ENCODE measurements at regions not wholly inside any gene's neighbourhood (a gene's known extent, or its start where the extent isn't known, plus 50 kb on each side); places are given as distances from the start of the nearest gene placed in this dataset.

GRCh38 chr6:134814076-134814695 is 135.7 kb downstream of the ALDH8A1 start:
- no peaks in the 10 kb centered on the region for H3K36me3 ChIP-seq (ENCODE audit: control insufficient read depth, insufficient read depth, low read length)
- H3K4me1 ChIP-seq (ENCODE audit: control insufficient read depth, extremely low read depth, insufficient read depth, low read length): peaks cover 7% of the 10 kb centered on the region
- no peak overlapping the region for H2AFZ ChIP-seq (ENCODE audit: low read length)
- no peak overlapping the region for H3K9ac ChIP-seq (ENCODE audit: insufficient read depth, low read length)
- no peaks in the 10 kb centered on the region for H3K27me3 ChIP-seq (ENCODE audit: control insufficient read depth, insufficient read depth, low read length)
- peak; percentile 57 to 61 for DNase-seq (ENCODE audit: low read depth in 2 of 2)
- TF ChIP-seq EZH2 (IDR thresholded peaks at IDR 0.05; ENCODE audit: low read length, missing control alignments) (no peak), CTCF (conservative IDR thresholded peaks at IDR 0.05 in 1 of 2, IDR thresholded peaks at IDR 0.05 in 1 of 2; ENCODE audit: low read depth in 1 of 2, low read length in 2 of 2) (no peak)
- no peak overlapping the region for H3K4me3 ChIP-seq (replicated peaks in 1 of 4; ENCODE audit: control extremely low read depth in 1 of 4, insufficient read depth in 1 of 4, low read depth in 3 of 4, low read length in 4 of 4)
- H4K20me1 ChIP-seq (ENCODE audit: control insufficient read depth, extremely low read depth, insufficient read depth, low read length): no peaks in the 10 kb centered on the region
- no peak overlapping the region for H3K27ac ChIP-seq (ENCODE audit: insufficient read depth, low read length)
- no peaks in the 10 kb centered on the region for H3K9me3 ChIP-seq (ENCODE audit: control insufficient read depth, insufficient read depth, low read depth, low read length)
- H3K79me2 ChIP-seq (ENCODE audit: control insufficient read depth, insufficient read depth, low read length): no peaks in the 10 kb centered on the region
- peak overlapping the region; percentile 75 for H3K4me2 ChIP-seq (ENCODE audit: extremely low read depth, insufficient read depth, low read length)

DNA sequence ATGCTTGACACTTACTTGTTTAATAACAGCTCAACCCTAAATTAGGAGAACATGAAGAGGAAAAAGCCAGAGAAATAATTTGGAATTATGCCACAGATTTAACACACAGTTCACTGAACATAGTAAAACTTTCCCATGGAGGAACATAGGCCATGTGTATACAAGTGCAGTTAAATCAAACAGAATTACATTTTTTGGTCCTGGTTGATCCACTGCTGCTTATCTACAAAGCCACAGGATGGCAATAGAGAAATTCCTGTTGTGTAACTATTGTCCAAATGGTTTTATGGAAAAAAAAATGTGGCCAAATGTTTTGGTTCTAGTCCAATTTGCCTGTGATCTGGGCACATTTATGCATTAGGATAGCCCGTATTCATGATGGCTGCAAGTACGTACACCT is 136.8 kb downstream of the ALDH8A1 start:
- Histone ChIP-seq H3K27me3 (ENCODE audit: control insufficient read depth, insufficient read depth, low read length) (no peaks in the 10 kb centered on the region), H3K4me3 (replicated peaks in 1 of 4; ENCODE audit: control extremely low read depth in 1 of 4, insufficient read depth in 1 of 4, low read depth in 3 of 4, low read length in 4 of 4) (no peak overlapping the region), H3K36me3 (ENCODE audit: control insufficient read depth, insufficient read depth, low read length) (no peaks in the 10 kb centered on the region), H3K9ac (ENCODE audit: insufficient read depth, low read length) (no peak overlapping the region), H2AFZ (ENCODE audit: low read length) (no peak overlapping the region), H3K4me1 (ENCODE audit: control insufficient read depth, extremely low read depth, insufficient read depth, low read length) (peaks cover 7% of the 10 kb centered on the region), H3K4me2 (ENCODE audit: extremely low read depth, insufficient read depth, low read length) (no peak overlapping the region), H4K20me1 (ENCODE audit: control insufficient read depth, extremely low read depth, insufficient read depth, low read length) (no peaks in the 10 kb centered on the region), H3K79me2 (ENCODE audit: control insufficient read depth, insufficient read depth, low read length) (no peaks in the 10 kb centered on the region), H3K9me3 (ENCODE audit: control insufficient read depth, insufficient read depth, low read depth, low read length) (no peaks in the 10 kb centered on the region), H3K27ac (ENCODE audit: insufficient read depth, low read length) (no peak overlapping the region)
- TF ChIP-seq EZH2 (IDR thresholded peaks at IDR 0.05; ENCODE audit: low read length, missing control alignments) (no peak), CTCF (conservative IDR thresholded peaks at IDR 0.05 in 1 of 2, IDR thresholded peaks at IDR 0.05 in 1 of 2; ENCODE audit: low read depth in 1 of 2, low read length in 2 of 2) (no peak)
- DNase-seq (ENCODE audit: low read depth in 2 of 2): peak; percentile 61 to 64

- Histone ChIP-seq H3K9me3 (ENCODE audit: control insufficient read depth, insufficient read depth, low read depth, low read length) (no peaks in the 10 kb centered on the region), H3K27ac (ENCODE audit: insufficient read depth, low read length) (no peak overlapping the region)
- peak in 1 of 2 donors; percentile 54 for DNase-seq (ENCODE audit: low read depth in 2 of 2)
Measured at GRCh38 chr6:134810402-134810801, 139.5 kb downstream of the ALDH8A1 start.

More at GRCh38 chr6:134810402-134810801, 139.5 kb downstream of the ALDH8A1 start:
- no peak overlapping the region for H3K9ac ChIP-seq (ENCODE audit: insufficient read depth, low read length)
- H3K27me3 ChIP-seq (ENCODE audit: control insufficient read depth, insufficient read depth, low read length): no peaks in the 10 kb centered on the region
- H3K4me3 ChIP-seq (replicated peaks in 1 of 4; ENCODE audit: control extremely low read depth in 1 of 4, insufficient read depth in 1 of 4, low read depth in 3 of 4, low read length in 4 of 4): no peak overlapping the region
- peaks cover 7% of the 10 kb centered on the region for H3K4me1 ChIP-seq (ENCODE audit: control insufficient read depth, extremely low read depth, insufficient read depth, low read length)
- no peaks in the 10 kb centered on the region for H3K36me3 ChIP-seq (ENCODE audit: control insufficient read depth, insufficient read depth, low read length)
- no peaks in the 10 kb centered on the region for H3K79me2 ChIP-seq (ENCODE audit: control insufficient read depth, insufficient read depth, low read length)
- no peaks in the 10 kb centered on the region for H4K20me1 ChIP-seq (ENCODE audit: control insufficient read depth, extremely low read depth, insufficient read depth, low read length)
- H2AFZ ChIP-seq (ENCODE audit: low read length): no peak overlapping the region
- TF ChIP-seq EZH2 (IDR thresholded peaks at IDR 0.05; ENCODE audit: low read length, missing control alignments): no peak
- no peak for TF ChIP-seq CTCF (conservative IDR thresholded peaks at IDR 0.05 in 1 of 2, IDR thresholded peaks at IDR 0.05 in 1 of 2; ENCODE audit: low read depth in 1 of 2, low read length in 2 of 2)
- H3K4me2 ChIP-seq (ENCODE audit: extremely low read depth, insufficient read depth, low read length): no peak overlapping the region
